B cell (primary cell): ENCODE measurements at regions not wholly inside any gene's neighbourhood (a gene's known extent, or its start where the extent isn't known, plus 50 kb on each side); places are given as distances from the start of the nearest gene placed in this dataset.

Experiments used
- ATAC-seq: fragments of 200-7000 bp; cut with Tn5 transposase; one replicate; pipeline ENCODE4 v1.10.0; 2021; ENCODE audit warnings: low read depth, mild to moderate bottlenecking, moderate number of reproducible peaks, moderate library complexity
- CTCF ChIA-PET: fragments of 350-600 bp; sonication (Branson Sonifier 250); formaldehyde crosslinking; loops from one replicate; lab custom pipeline; 2021; ENCODE audit warnings: antibody characterized with exemption, inconsistent platforms; lab: Charles Lee
- POLR2A ChIA-PET: fragments of 350-600 bp; sonication (Branson Sonifier 250); formaldehyde crosslinking; loops from one replicate; lab custom pipeline; 2021; ENCODE audit warnings: antibody characterized with exemption; lab: Charles Lee
- DNase-seq: peaks from one replicate; pipeline ENCODE4 v3.0.0; 2013
- H2AFZ ChIP-seq: 2 replicates; pipeline ENCODE4 v1.6.1; 2012; ENCODE audit warnings: mild to moderate bottlenecking, low read depth, low read length; ENCODE audit not compliant: insufficient read depth, poor library complexity, severe bottlenecking
- H3K27ac ChIP-seq, 2 donors: 1 replicate in 1 of 2; 2 replicates in 1 of 2; pipeline ENCODE4 v1.5.1; 2012 to 2013; ENCODE audit warnings: low read length in 2 of 2, mild to moderate bottlenecking in 2 of 2, moderate library complexity in 1 of 2
- H3K27me3 ChIP-seq, 4 experiments: fragments of 200-600 bp in 1 of 4; sonication (generic) in 1 of 4; replicated peaks in 1 of 4; 1 replicate in 2 of 4; 2 replicates in 2 of 4; pipeline versions ENCODE4 v1.6.1 to v1.7.0; 2013 to 2016; ENCODE audit warnings: low read length in 3 of 4, mild to moderate bottlenecking in 2 of 4, mixed read lengths in 1 of 4, moderate library complexity in 1 of 4; ENCODE audit not compliant: insufficient read depth in 4 of 4, control insufficient read depth in 3 of 4; ENCODE audit errors: control extremely low read depth in 1 of 4
- H3K36me3 ChIP-seq, 2 experiments: replicated peaks in 1 of 2; 1 replicate in 1 of 2; 2 replicates in 1 of 2; pipeline versions ENCODE4 v1.6.1 to v1.7.1; 2013; ENCODE audit warnings: low read length in 1 of 2; ENCODE audit not compliant: insufficient read depth in 2 of 2, control insufficient read depth in 1 of 2; ENCODE audit errors: control extremely low read depth in 1 of 2, extremely low read depth in 1 of 2
- H3K4me1 ChIP-seq, 2 donors: fragments of 200-600 bp in 1 of 2; sonication (generic) in 1 of 2; 1 replicate in 1 of 2; 2 replicates in 1 of 2; pipeline versions ENCODE4 v1.5.1 to v1.6.1; 2013 to 2017; ENCODE audit warnings: low read length in 2 of 2; ENCODE audit not compliant: control insufficient read depth in 2 of 2, insufficient read depth in 2 of 2
- H3K4me2 ChIP-seq: replicated peaks from 2 replicates; pipeline ENCODE3; 2012; ENCODE audit warnings: mild to moderate bottlenecking, low read depth, low read length; ENCODE audit not compliant: poor library complexity, severe bottlenecking
- H3K4me3 ChIP-seq, 5 experiments: fragments of 200-600 bp in 1 of 5; sonication (generic) in 1 of 5; 1 replicate in 3 of 5; 2 replicates in 2 of 5; pipeline versions ENCODE4 v1.5.1 to v1.7.0; 2011 to 2016; ENCODE audit warnings: low read length in 4 of 5, mild to moderate bottlenecking in 4 of 5, low read depth in 2 of 5, control low read depth in 1 of 5, moderate library complexity in 1 of 5; ENCODE audit not compliant: insufficient read depth in 1 of 5; ENCODE audit errors: control extremely low read depth in 1 of 5, extremely low read depth in 1 of 5
- H3K79me2 ChIP-seq: fragments of 200-600 bp; sonication (generic); one replicate; pipeline ENCODE4 v1.6.0; 2016; ENCODE audit warnings: low read length; ENCODE audit not compliant: control insufficient read depth, insufficient read depth
- H3K9ac ChIP-seq: fragments of 200-600 bp; sonication (generic); 2 replicates; pipeline ENCODE4 v1.6.1; 2017; ENCODE audit warnings: mild to moderate bottlenecking, low read length, moderate library complexity
- H3K9me3 ChIP-seq, 3 donors: one replicate each; pipeline versions ENCODE4 v1.6.1 to v1.7.1; 2013; ENCODE audit warnings: low read length in 2 of 3; ENCODE audit not compliant: control insufficient read depth in 2 of 3, insufficient read depth in 1 of 3; ENCODE audit errors: control extremely low read depth in 1 of 3
- H4K20me1 ChIP-seq: 2 replicates; pipeline ENCODE4 v1.6.0; 2012; ENCODE audit warnings: mild to moderate bottlenecking, low read length; ENCODE audit not compliant: insufficient read depth, control insufficient read depth, poor library complexity, severe bottlenecking
- H3K27ac Mint-ChIP-seq: one replicate; pipeline ENCODE4 v1.8.0; 2021; ENCODE audit warnings: mixed read lengths
- H3K27me3 Mint-ChIP-seq: one replicate; pipeline ENCODE4 v1.8.0; 2021; ENCODE audit warnings: mixed read lengths
- H3K4me1 Mint-ChIP-seq: one replicate; pipeline ENCODE4 v1.8.0; 2021; ENCODE audit warnings: mixed read lengths
- H3K4me3 Mint-ChIP-seq: one replicate; pipeline ENCODE4 v1.8.0; 2021; ENCODE audit warnings: mixed read lengths
- H3K9me3 Mint-ChIP-seq: one replicate; pipeline ENCODE4 v1.8.0; 2022; ENCODE audit warnings: mixed read lengths; ENCODE audit not compliant: insufficient read depth
- CTCF ChIP-seq: fragments of 200-600 bp; IDR thresholded peaks from one replicate; pipeline ENCODE4 v1.8.0; 2022; ENCODE audit warnings: antibody characterized with exemption, mild to moderate bottlenecking
- EZH2 ChIP-seq: IDR thresholded peaks from 2 replicates; pipeline ENCODE4 v1.6.1; 2012; ENCODE audit warnings: borderline replicate concordance, low read depth, mild to moderate bottlenecking, moderate library complexity, low read length; ENCODE audit not compliant: insufficient read depth, poor library complexity, severe bottlenecking
- WGBS: methylation state at CpG from one replicate; pipeline ENCODE4 v1.1.5; 2013; ENCODE audit warnings: missing lambda C conversion rate; ENCODE audit not compliant: insufficient coverage; 5-methylcytosine and 5-hydroxymethylcytosine counted together
- intact Hi-C: fragments of 100-400 bp; cut with micrococcal nuclease; formaldehyde crosslinking; loops from one replicate; pipeline ENCODE4 v1.10.0; 2022

DNA sequence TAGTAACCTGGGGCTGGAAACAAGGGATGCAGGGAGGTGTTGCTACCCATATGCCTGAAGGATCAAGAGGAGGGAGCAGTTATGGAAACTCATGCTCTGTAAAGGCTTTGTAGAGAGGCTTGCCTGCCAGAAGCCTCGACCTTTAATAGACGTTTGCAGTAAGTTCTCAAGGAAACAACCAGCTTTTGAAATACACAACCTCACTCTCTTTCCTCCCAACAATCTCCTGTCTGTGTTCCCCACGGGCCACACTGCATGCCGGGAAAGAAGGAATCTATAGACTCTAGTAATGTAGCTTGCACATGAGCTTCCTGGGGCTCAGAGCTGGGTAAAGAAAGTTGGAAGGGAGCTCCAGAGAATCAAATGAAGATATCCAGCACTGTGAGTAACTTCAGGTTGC lies 101.6 kb upstream of the PACRGL start:
- Mint-ChIP-seq H3K27ac (no peak overlapping the region), H3K4me1 (no peaks in the 10 kb centered on the region), H3K4me3 (no peak overlapping the region), H3K27me3 (no peaks in the 10 kb centered on the region), H3K9me3 (no peaks in the 10 kb centered on the region)
- DNase-seq (no peak), ATAC-seq (no peak)
- intact Hi-C loops: no loop called here
- Histone ChIP-seq H3K4me2 (no peak overlapping the region), H4K20me1 (no peaks in the 10 kb centered on the region), H2AFZ (no peak overlapping the region), H3K4me1 (no peaks in the 10 kb centered on the region), H3K9ac (no peak overlapping the region), H3K27me3 (no peaks in the 10 kb centered on the region), H3K9me3 (no peaks in the 10 kb centered on the region), H3K27ac (no peak overlapping the region), H3K36me3 (no peaks in the 10 kb centered on the region), H3K4me3 (no peak overlapping the region), H3K79me2 (no peaks in the 10 kb centered on the region)
- no CpG with 5 or more reads among the region's 4 CpGs for WGBS
- ChIA-PET CTCF (no interaction called here), POLR2A (no interaction called here)
- TF ChIP-seq CTCF: no peak
- TF ChIP-seq EZH2: no peak

GRCh38 chr4:20603671-20604313 lies 96.5 kb upstream of the PACRGL start:
- Histone ChIP-seq H3K4me3 (no peak overlapping the region), H3K4me1 (no peaks in the 10 kb centered on the region), H3K9me3 (no peaks in the 10 kb centered on the region), H3K36me3 (no peaks in the 10 kb centered on the region), H3K27ac (no peak overlapping the region), H2AFZ (no peak overlapping the region), H3K27me3 (no peaks in the 10 kb centered on the region), H3K79me2 (no peaks in the 10 kb centered on the region), H3K9ac (no peak overlapping the region), H3K4me2 (no peak overlapping the region), H4K20me1 (no peaks in the 10 kb centered on the region)
- DNase-seq: no peak
- no peak for ATAC-seq
- Mint-ChIP-seq H3K27ac (no peak overlapping the region), H3K4me1 (no peaks in the 10 kb centered on the region), H3K4me3 (no peak overlapping the region), H3K9me3 (no peaks in the 10 kb centered on the region), H3K27me3 (no peaks in the 10 kb centered on the region)
- POLR2A ChIA-PET: no interaction called here
- TF ChIP-seq CTCF (no peak), EZH2 (no peak)
- CTCF ChIA-PET: no interaction called here
- no CpG with 5 or more reads among the region's 3 CpGs for WGBS
- intact Hi-C loops: no loop called here
